ENCODE measurements at regions not wholly inside any gene's neighbourhood (a gene's known extent, or its start where the extent isn't known, plus 50 kb on each side); places are given as distances from the start of the nearest gene placed in this dataset.

DNA sequence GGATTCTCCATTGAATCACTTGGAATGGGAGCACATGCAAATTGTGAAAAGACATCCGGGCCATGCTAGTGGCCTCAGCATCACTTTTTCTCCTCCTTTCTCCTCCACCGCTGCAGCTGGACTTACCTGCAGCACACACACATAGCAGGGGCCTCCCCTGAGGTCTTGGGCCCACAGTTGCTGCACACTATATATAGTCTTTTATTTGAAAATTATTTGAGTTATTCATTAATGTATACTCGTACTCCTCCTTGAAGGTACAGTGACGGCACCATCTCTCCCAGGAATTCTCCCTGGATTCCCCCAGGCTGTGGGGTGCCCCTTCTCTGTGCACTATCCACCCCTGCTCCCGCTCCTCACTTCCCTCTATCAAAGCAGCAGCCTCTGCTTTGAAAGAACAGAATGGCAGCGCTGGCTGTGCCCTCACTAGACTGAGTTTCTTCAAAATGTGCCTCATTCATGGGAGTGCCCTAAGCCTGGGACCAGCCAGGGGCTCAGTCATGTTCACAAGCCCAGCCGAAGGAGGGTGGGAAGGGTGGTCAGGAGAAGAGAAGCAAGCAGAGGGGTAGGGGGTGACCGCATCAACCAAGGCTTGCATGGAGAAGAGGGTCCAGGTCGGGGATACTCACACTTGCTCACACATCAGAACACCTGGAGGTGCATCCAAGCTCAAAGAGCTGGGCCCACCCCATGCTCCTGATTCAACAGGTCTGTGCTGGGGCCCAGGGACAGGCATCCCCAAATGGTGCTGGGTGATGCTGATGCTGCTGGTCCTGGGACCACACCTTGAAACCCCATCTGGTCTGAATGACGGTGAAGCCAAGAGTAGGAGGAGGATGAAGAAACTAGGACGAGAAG lies 156.2 kb upstream of the ZMIZ1 start:
- no peaks in the 10 kb centered on the region for H3K4me1 Mint-ChIP-seq
- H3K4me3 Mint-ChIP-seq: no peak overlapping the region
- H3K36me3 Mint-ChIP-seq: no peaks in the 10 kb centered on the region
- no peak overlapping the region for H3K27ac Mint-ChIP-seq
- H3K27me3 Mint-ChIP-seq: no peaks in the 10 kb centered on the region
- H3K9me3 Mint-ChIP-seq: no peaks in the 10 kb centered on the region

GRCh38 chr10:78913219-78914059 lies 155.3 kb upstream of the ZMIZ1 start:
- Mint-ChIP-seq H3K9me3 (no peaks in the 10 kb centered on the region), H3K27ac (no peak overlapping the region), H3K4me1 (no peaks in the 10 kb centered on the region), H3K36me3 (no peaks in the 10 kb centered on the region), H3K4me3 (no peak overlapping the region), H3K27me3 (no peaks in the 10 kb centered on the region)

- H3K36me3 Mint-ChIP-seq: no peaks in the 10 kb centered on the region
Measured at GRCh38 chr10:78914060-78914378, 154.7 kb upstream of the ZMIZ1 start.

GRCh38 chr10:78914502-78915189 lies 154.1 kb upstream of the ZMIZ1 start:
- Mint-ChIP-seq H3K9me3 (no peaks in the 10 kb centered on the region), H3K27me3 (no peaks in the 10 kb centered on the region), H3K36me3 (no peaks in the 10 kb centered on the region), H3K4me3 (no peak overlapping the region), H3K4me1 (no peaks in the 10 kb centered on the region), H3K27ac (no peak overlapping the region)

More at GRCh38 chr10:78914060-78914378, 154.7 kb upstream of the ZMIZ1 start:
- Mint-ChIP-seq H3K27me3 (no peaks in the 10 kb centered on the region), H3K27ac (no peak overlapping the region), H3K4me3 (no peak overlapping the region), H3K9me3 (no peaks in the 10 kb centered on the region), H3K4me1 (no peaks in the 10 kb centered on the region)

DNA sequence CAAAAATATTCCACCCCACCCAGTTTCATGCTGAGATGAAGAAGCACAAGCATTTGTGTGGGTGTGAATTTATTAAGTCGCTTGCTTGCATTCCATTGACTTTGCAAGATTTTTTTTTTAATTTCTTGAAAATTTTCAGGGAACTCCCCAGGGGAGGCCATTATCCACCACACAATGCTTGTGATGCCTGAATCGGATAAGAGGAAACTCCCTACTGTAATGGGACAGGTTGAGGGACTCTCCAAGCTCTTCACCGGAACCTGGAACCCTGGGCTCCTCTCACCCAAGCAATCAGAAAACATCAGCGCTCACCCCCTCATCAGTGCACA lies 153.6 kb upstream of the ZMIZ1 start:
- no peak overlapping the region for H3K27ac Mint-ChIP-seq
- no peak overlapping the region for H3K4me3 Mint-ChIP-seq
- H3K36me3 Mint-ChIP-seq: no peaks in the 10 kb centered on the region
- H3K9me3 Mint-ChIP-seq: no peaks in the 10 kb centered on the region
- no peaks in the 10 kb centered on the region for H3K4me1 Mint-ChIP-seq
- no peaks in the 10 kb centered on the region for H3K27me3 Mint-ChIP-seq

GRCh38 chr10:78916227-78916626 lies 152.5 kb upstream of the ZMIZ1 start:
- Mint-ChIP-seq H3K9me3 (no peaks in the 10 kb centered on the region), H3K27ac (no peak overlapping the region), H3K27me3 (no peaks in the 10 kb centered on the region), H3K4me1 (no peaks in the 10 kb centered on the region), H3K4me3 (no peak overlapping the region), H3K36me3 (no peaks in the 10 kb centered on the region)

- Mint-ChIP-seq H3K27ac (no peak overlapping the region), H3K36me3 (no peaks in the 10 kb centered on the region), H3K4me1 (no peaks in the 10 kb centered on the region), H3K27me3 (no peaks in the 10 kb centered on the region), H3K9me3 (no peaks in the 10 kb centered on the region), H3K4me3 (no peak overlapping the region)
Measured at GRCh38 chr10:78919181-78919966, 149.4 kb upstream of the ZMIZ1 start.

- H3K36me3 Mint-ChIP-seq: no peaks in the 10 kb centered on the region
- no peak overlapping the region for H3K4me3 Mint-ChIP-seq
- no peaks in the 10 kb centered on the region for H3K9me3 Mint-ChIP-seq
- no peaks in the 10 kb centered on the region for H3K4me1 Mint-ChIP-seq
- H3K27me3 Mint-ChIP-seq: no peaks in the 10 kb centered on the region
- H3K27ac Mint-ChIP-seq: no peak overlapping the region
Measured at GRCh38 chr10:78920011-78920410, 148.8 kb upstream of the ZMIZ1 start.

DNA sequence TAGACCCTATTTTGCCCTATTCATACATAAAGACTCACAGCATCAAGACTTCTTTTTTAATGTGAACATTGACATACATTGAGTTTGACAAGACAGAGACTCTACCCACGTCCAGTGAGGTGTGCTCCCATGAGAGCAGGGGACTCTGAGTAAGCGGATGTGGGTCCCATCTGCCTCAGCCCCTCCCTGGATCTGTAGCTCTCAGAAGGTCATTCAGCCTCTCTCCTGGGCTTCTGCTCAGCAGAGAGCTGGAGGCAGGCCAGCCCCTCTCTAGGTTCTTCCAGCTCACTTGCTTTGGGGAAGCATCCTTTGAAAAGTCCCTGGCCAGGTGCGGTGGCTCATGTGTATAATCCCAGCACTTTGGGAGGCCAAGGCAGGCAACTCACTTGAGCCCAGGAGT lies 146.9 kb upstream of the ZMIZ1 start:
- Mint-ChIP-seq H3K36me3 (no peaks in the 10 kb centered on the region), H3K4me3 (no peak overlapping the region), H3K27me3 (no peaks in the 10 kb centered on the region)

DNA sequence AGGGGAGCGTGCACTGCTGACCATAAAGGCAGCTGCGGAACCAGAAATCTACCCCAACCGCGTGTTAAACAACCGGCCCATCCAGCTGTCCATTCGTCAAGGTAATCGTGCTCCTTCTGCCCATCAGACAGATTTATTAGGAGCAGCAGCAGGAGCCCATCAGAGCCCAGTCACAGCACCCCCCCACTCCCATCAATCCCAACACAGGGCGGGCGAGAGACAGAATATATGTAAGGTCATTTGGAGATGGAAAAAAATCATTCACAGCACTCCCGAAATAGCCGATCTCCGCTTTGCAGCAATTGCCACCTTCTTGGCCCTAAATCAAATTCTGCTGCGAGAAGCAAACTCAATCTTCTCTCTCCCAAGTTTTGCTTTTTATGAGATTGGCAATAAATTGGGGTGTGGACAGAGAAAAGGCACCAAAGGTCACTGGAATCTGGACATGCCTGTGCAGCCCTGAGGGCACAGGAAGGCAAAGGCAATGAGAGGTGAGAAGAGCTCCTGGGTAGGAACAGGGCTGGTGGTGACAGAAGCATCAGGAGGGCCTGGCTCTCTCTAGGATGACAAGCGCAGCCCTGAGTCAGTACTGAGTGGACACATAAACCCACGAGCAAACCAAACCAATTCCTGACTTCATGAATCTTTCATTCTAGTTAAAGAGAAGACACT lies 145.0 kb upstream of the ZMIZ1 start:
- H3K9me3 Mint-ChIP-seq: no peaks in the 10 kb centered on the region
- no peak overlapping the region for H3K27ac Mint-ChIP-seq
- H3K4me1 Mint-ChIP-seq: no peaks in the 10 kb centered on the region
- H3K36me3 Mint-ChIP-seq: no peaks in the 10 kb centered on the region
- no peaks in the 10 kb centered on the region for H3K27me3 Mint-ChIP-seq
- no peak overlapping the region for H3K4me3 Mint-ChIP-seq

More for the DNA sequence above, 146.9 kb upstream of the ZMIZ1 start:
- H3K4me1 Mint-ChIP-seq: no peaks in the 10 kb centered on the region
- no peak overlapping the region for H3K27ac Mint-ChIP-seq
- H3K9me3 Mint-ChIP-seq: no peaks in the 10 kb centered on the region

- Mint-ChIP-seq H3K4me3 (no peak overlapping the region), H3K9me3 (no peaks in the 10 kb centered on the region), H3K27me3 (no peaks in the 10 kb centered on the region), H3K36me3 (no peaks in the 10 kb centered on the region), H3K4me1 (no peaks in the 10 kb centered on the region), H3K27ac (no peak overlapping the region)
Measured at GRCh38 chr10:78924319-78925003, 144.3 kb upstream of the ZMIZ1 start.

DNA sequence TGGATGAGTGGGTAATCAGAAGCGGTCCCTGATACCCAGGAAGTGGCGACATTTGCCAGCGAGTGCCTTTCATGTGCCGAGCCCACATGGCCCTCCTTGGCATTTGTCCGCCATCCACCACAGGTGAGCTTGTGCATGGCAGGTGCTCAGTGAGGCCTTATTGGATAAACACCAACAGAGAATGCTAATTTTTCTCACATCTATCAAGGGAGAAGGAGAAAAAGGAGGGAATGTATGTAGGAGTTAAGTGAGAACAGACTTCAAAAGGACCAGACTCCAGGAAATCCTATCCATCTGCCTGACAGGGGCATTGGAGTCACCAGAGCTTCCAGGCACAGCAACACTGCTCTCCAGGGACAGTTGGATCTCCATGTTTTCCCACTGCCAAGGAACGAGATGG lies 143.5 kb upstream of the ZMIZ1 start:
- no peaks in the 10 kb centered on the region for H3K9me3 Mint-ChIP-seq
- no peaks in the 10 kb centered on the region for H3K4me1 Mint-ChIP-seq
- no peaks in the 10 kb centered on the region for H3K36me3 Mint-ChIP-seq
- H3K4me3 Mint-ChIP-seq: no peak overlapping the region
- H3K27me3 Mint-ChIP-seq: no peaks in the 10 kb centered on the region
- H3K27ac Mint-ChIP-seq: no peak overlapping the region

- Mint-ChIP-seq H3K4me3 (no peak overlapping the region), H3K36me3 (no peaks in the 10 kb centered on the region), H3K9me3 (no peaks in the 10 kb centered on the region), H3K27me3 (no peaks in the 10 kb centered on the region), H3K4me1 (peaks cover 3% of the 10 kb centered on the region), H3K27ac (no peak overlapping the region)
Measured at GRCh38 chr10:78925800-78926319, 142.9 kb upstream of the ZMIZ1 start.

GRCh38 chr10:78927257-78927995 lies 141.3 kb upstream of the ZMIZ1 start:
- Mint-ChIP-seq H3K27me3 (no peaks in the 10 kb centered on the region), H3K4me1 (peaks cover 5% of the 10 kb centered on the region), H3K36me3 (no peaks in the 10 kb centered on the region), H3K4me3 (no peak overlapping the region), H3K9me3 (no peaks in the 10 kb centered on the region), H3K27ac (no peak overlapping the region)

All from activated naive CD4-positive, alpha-beta T cell treated with anti-CD3 and anti-CD28 coated beads, Interleukin-2, amount 50 U/mL, for 24 hours (primary cell).